ENCODE measurements at regions not wholly inside any gene's neighbourhood (a gene's known extent, or its start where the extent isn't known, plus 50 kb on each side); places are given as distances from the start of the nearest gene placed in this dataset.

DNA sequence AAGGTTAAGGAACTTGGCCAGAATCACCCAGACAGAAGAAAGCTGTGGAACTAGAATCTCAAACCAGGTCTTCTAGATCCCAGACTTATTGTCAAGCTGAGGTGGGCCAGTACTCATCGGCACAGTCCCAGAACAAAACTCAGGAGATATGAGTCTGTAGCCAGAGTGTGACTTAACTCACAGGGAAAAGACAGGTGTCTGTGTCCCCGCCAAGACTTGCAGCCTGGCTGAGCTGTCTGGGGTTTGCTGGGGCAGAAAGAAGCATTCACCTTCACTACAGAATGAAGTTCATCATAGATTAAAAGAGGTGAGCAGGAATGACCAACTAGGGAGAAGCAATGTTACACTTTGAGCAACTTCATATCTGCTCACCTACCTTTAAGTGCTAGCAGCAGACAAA lies 257.2 kb downstream of the FOXO1 start:
- TF ChIP-seq POLR2A (IDR thresholded peaks at IDR 0.05; ENCODE audit: low read length): no peak
- no peak for TF ChIP-seq GATA1 (IDR thresholded peaks at IDR 0.05; ENCODE audit: low read depth, low read length)

Data from erythroblast (primary cell).